Astrocyte (in vitro differentiated cells and primary cell): ENCODE measurements at regions not wholly inside any gene's neighbourhood (a gene's known extent, or its start where the extent isn't known, plus 50 kb on each side); places are given as distances from the start of the nearest gene placed in this dataset.
"Not testable (repeated sequence)": the region's sequence is repeated elsewhere in the genome, so short reads cannot be mapped to it uniquely, and the experiment has no call there.

Source experiments
- DNase-seq: peaks from one replicate; pipeline ENCODE4 v3.0.0-alpha.2; 2010; ENCODE audit warnings: low read depth
- FAIRE-seq: peaks from 2 replicates; lab custom pipeline; 2011; peaks lifted over from hg19 to GRCh38; lab: Jason Lieb, UNC
- H2AFZ ChIP-seq: 2 replicates; pipeline ENCODE4 v1.6.0; 2012; ENCODE audit warnings: low read depth, low read length, inconsistent platforms
- H3K27ac ChIP-seq: 2 replicates; pipeline ENCODE4 v1.5.1; 2011; ENCODE audit warnings: low read depth, low read length, inconsistent platforms
- H3K27me3 ChIP-seq: 2 replicates; pipeline ENCODE4 v1.6.0; 2011; ENCODE audit warnings: low read length, inconsistent platforms; ENCODE audit not compliant: insufficient read depth
- H3K36me3 ChIP-seq: 2 replicates; pipeline ENCODE4 v1.5.1; 2011; ENCODE audit warnings: low read length, inconsistent platforms; ENCODE audit not compliant: insufficient read depth
- H3K4me1 ChIP-seq: 2 replicates; pipeline ENCODE4 v1.5.1; 2011; ENCODE audit warnings: low read length, inconsistent platforms; ENCODE audit not compliant: insufficient read depth
- H3K4me2 ChIP-seq: 2 replicates; pipeline ENCODE4 v1.6.0; 2012; ENCODE audit warnings: low read length, inconsistent platforms
- H3K4me3 ChIP-seq: 2 replicates; pipeline ENCODE4 v1.5.1; 2011; ENCODE audit warnings: low read depth, mild to moderate bottlenecking, low read length, inconsistent platforms; ENCODE audit not compliant: insufficient read depth
- H3K79me2 ChIP-seq: 2 replicates; pipeline ENCODE4 v1.6.0; 2012; ENCODE audit warnings: mild to moderate bottlenecking, low read length, inconsistent platforms; ENCODE audit not compliant: insufficient read depth
- H3K9ac ChIP-seq: 2 replicates; pipeline ENCODE4 v1.6.0; 2012; ENCODE audit warnings: mild to moderate bottlenecking, low read length, inconsistent platforms
- H3K9me3 ChIP-seq: 2 replicates; pipeline ENCODE4 v1.5.1; 2012; ENCODE audit warnings: low read depth, mild to moderate bottlenecking, low read length, inconsistent platforms; ENCODE audit not compliant: insufficient read depth
- H4K20me1 ChIP-seq: 2 replicates; pipeline ENCODE4 v1.6.0; 2012; ENCODE audit warnings: low read length, inconsistent platforms; ENCODE audit not compliant: insufficient read depth
- H3K27ac Mint-ChIP-seq: one replicate; pipeline ENCODE4 v1.8.0; 2021; ENCODE audit warnings: mild to moderate bottlenecking, mixed read lengths; ENCODE audit not compliant: unreplicated experiment
- H3K27me3 Mint-ChIP-seq: one replicate; pipeline ENCODE4 v1.8.0; 2021; ENCODE audit warnings: low read depth, mixed read lengths; ENCODE audit not compliant: unreplicated experiment
- H3K36me3 Mint-ChIP-seq: one replicate; pipeline ENCODE4 v1.8.0; 2021; ENCODE audit warnings: low read depth, mixed read lengths; ENCODE audit not compliant: unreplicated experiment
- H3K4me1 Mint-ChIP-seq: one replicate; pipeline ENCODE4 v1.8.0; 2021; ENCODE audit warnings: low read depth, mixed read lengths; ENCODE audit not compliant: unreplicated experiment
- H3K4me3 Mint-ChIP-seq: one replicate; pipeline ENCODE4 v1.8.0; 2021; ENCODE audit warnings: mild to moderate bottlenecking, moderate library complexity, mixed read lengths; ENCODE audit not compliant: unreplicated experiment
- H3K9me3 Mint-ChIP-seq: one replicate; pipeline ENCODE4 v1.8.0; 2021; ENCODE audit warnings: mild to moderate bottlenecking, mixed read lengths; ENCODE audit not compliant: unreplicated experiment
- EZH2 ChIP-seq: IDR thresholded peaks from 2 replicates; pipeline ENCODE4 v1.6.1; 2012; ENCODE audit warnings: mild to moderate bottlenecking, low read length, inconsistent platforms; ENCODE audit not compliant: insufficient read depth
- TF ChIP-seq, protein P1 (sequence below): IDR thresholded peaks from 2 replicates; pipeline ENCODE4 v1.5.1; 2011; ENCODE audit warnings: low read depth, mild to moderate bottlenecking, inconsistent platforms, low read length, moderate library complexity; ENCODE audit not compliant: insufficient read depth

DNA sequence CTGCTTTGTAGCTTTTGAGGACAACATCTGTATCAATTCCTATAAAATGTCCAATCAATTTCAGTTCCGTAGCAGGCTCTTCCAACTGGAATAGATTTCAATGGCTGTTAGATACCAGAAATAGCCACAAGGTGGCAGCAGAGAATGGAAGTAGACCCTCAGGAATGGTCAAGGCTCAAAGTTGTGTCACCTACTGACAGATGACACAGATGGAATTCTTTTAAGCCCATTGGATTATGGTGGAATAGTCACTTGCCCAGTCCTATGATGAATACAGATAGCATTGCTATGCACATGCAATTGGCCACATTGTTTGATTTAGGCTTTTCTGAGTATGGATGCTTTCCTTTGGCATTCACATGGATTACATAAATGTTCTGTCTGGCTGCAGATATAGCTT lies 130.4 kb upstream of the RADX start:
- Mint-ChIP-seq H3K9me3 (no peaks in the 10 kb centered on the region), H3K36me3 (no peaks in the 10 kb centered on the region), H3K4me1 (no peaks in the 10 kb centered on the region), H3K27me3 (peaks cover 3% of the 10 kb centered on the region), H3K27ac (no peak overlapping the region), H3K4me3 (no peak overlapping the region)
- Histone ChIP-seq H3K79me2 (no peaks in the 10 kb centered on the region), H3K9ac (no peak overlapping the region), H3K27me3 (no peaks in the 10 kb centered on the region), H3K27ac (no peak overlapping the region), H4K20me1 (no peaks in the 10 kb centered on the region), H2AFZ (no peak overlapping the region), H3K9me3 (no peaks in the 10 kb centered on the region), H3K36me3 (no peaks in the 10 kb centered on the region), H3K4me1 (no peaks in the 10 kb centered on the region), H3K4me3 (no peak overlapping the region), H3K4me2 (no peak overlapping the region)
- FAIRE-seq = peak; percentile 99
- peak; percentile 2 for DNase-seq
- no peak for TF ChIP-seq EZH2
- TF ChIP-seq, protein P1, sequence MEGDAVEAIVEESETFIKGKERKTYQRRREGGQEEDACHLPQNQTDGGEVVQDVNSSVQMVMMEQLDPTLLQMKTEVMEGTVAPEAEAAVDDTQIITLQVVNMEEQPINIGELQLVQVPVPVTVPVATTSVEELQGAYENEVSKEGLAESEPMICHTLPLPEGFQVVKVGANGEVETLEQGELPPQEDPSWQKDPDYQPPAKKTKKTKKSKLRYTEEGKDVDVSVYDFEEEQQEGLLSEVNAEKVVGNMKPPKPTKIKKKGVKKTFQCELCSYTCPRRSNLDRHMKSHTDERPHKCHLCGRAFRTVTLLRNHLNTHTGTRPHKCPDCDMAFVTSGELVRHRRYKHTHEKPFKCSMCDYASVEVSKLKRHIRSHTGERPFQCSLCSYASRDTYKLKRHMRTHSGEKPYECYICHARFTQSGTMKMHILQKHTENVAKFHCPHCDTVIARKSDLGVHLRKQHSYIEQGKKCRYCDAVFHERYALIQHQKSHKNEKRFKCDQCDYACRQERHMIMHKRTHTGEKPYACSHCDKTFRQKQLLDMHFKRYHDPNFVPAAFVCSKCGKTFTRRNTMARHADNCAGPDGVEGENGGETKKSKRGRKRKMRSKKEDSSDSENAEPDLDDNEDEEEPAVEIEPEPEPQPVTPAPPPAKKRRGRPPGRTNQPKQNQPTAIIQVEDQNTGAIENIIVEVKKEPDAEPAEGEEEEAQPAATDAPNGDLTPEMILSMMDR = peak; percentile 53

DNA sequence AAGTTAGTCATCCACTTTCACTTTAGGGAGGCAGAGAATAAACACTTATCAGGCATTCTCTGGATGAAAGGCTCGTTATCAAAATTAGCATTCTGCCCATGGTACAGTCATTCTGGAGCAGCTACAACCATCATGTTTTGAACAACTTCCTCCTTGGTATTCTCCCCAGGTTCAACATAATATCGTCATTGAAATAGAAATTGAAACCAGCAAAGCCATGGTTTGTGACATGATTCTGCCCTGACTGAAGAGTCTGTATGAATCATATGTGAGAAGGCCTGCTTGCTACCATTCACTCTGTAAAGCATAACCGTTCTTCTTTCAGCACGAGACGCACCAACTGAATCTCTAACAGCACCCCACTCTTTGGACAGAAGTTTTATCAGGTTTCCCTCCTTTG lies 127.5 kb upstream of the RADX start:
- H3K27ac Mint-ChIP-seq = no peak overlapping the region
- H3K4me3 Mint-ChIP-seq = no peak overlapping the region
- TF ChIP-seq, protein P1 = no peak
- no peak for TF ChIP-seq EZH2
- no peak overlapping the region for H3K4me3 ChIP-seq
- H4K20me1 ChIP-seq = no peaks in the 10 kb centered on the region
- H3K9ac ChIP-seq = no peak overlapping the region
- FAIRE-seq = peak; percentile 91
- no peaks in the 10 kb centered on the region for H3K27me3 ChIP-seq
- H3K4me1 Mint-ChIP-seq = no peaks in the 10 kb centered on the region
- no peak overlapping the region for H3K27ac ChIP-seq
- no peaks in the 10 kb centered on the region for H3K9me3 ChIP-seq
- DNase-seq = no peak
- no peak overlapping the region for H2AFZ ChIP-seq
- no peak overlapping the region for H3K4me2 ChIP-seq
- H3K4me1 ChIP-seq = no peaks in the 10 kb centered on the region
- no peaks in the 10 kb centered on the region for H3K36me3 Mint-ChIP-seq
- H3K79me2 ChIP-seq = no peaks in the 10 kb centered on the region
- H3K9me3 Mint-ChIP-seq = no peaks in the 10 kb centered on the region
- no peaks in the 10 kb centered on the region for H3K27me3 Mint-ChIP-seq
- H3K36me3 ChIP-seq = no peaks in the 10 kb centered on the region

DNA sequence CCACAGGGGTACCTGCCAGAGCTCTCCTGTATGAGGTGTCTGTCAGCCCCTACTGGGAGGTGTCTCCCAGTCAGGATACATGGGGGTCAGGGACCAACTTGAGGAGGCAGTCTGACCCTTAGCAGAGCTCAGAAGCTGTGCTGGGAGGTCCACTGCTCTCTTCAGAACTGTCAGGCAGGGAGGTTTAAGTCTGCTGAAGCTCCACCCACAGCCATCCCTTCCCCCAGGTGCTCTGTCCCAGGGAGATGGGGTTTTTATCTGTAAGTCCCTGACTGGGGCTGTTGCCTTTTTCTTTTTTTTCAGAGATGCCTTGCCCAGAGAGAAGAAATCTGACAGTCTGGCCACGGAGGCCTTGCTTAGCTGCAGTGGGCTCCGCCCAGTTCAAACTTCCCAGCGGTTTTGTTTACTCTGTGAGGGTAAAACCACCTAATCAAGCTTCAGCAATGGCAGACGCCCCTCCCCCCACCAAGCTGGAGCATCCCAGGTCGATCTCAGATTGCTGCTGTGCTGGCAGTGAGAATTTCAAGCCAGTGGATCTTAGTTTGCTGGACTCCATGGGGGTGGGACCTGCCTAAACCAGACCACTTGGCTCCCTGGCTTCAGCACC lies 118.5 kb upstream of the RADX start:
- not testable (repeated sequence) for H3K27ac ChIP-seq, H3K36me3 Mint-ChIP-seq, H4K20me1 ChIP-seq, H3K9me3 Mint-ChIP-seq, H3K4me3 Mint-ChIP-seq, H3K4me1 Mint-ChIP-seq, H3K27ac Mint-ChIP-seq, H2AFZ ChIP-seq, H3K27me3 ChIP-seq, DNase-seq, H3K27me3 Mint-ChIP-seq, H3K4me1 ChIP-seq, H3K4me3 ChIP-seq, H3K36me3 ChIP-seq, H3K79me2 ChIP-seq, H3K9ac ChIP-seq, H3K9me3 ChIP-seq, H3K4me2 ChIP-seq, FAIRE-seq
